GM12878 (cell line): ENCODE measurements at regions not wholly inside any gene's neighbourhood (a gene's known extent, or its start where the extent isn't known, plus 50 kb on each side); places are given as distances from the start of the nearest gene placed in this dataset.

Experiments
- ATAC-seq: fragments of 200-7000 bp; cut with Tn5 transposase; 3 replicates; pipeline ENCODE4 v1.9.1; 2020; ENCODE audit warnings: mild to moderate bottlenecking, moderate library complexity
- BruUV-seq: library from RNA; stranded (reverse); fragments of 400-500 nt; replicated peaks from 2 replicates; lab custom pipeline; 2021; lab: Mats Ljungman, UMichigan
- CTCF ChIA-PET: fragments of 300-600 bp; sonication (Branson Sonifier 250); formaldehyde crosslinking; extraction: SDS; loops from one replicate; lab custom pipeline; 2021; ENCODE audit warnings: inconsistent platforms; lab: Yijun Ruan, JAX
- POLR2A ChIA-PET: fragments of 350-600 bp; formaldehyde crosslinking; extraction: SDS; loops from one replicate; lab custom pipeline; 2021; ENCODE audit warnings: inconsistent platforms; lab: Charles Lee
- RAD21 ChIA-PET: fragments of 300-600 bp; sonication (Branson Sonifier 250); formaldehyde crosslinking; loops from one replicate; lab custom pipeline; 2023; ENCODE audit warnings: antibody characterized with exemption; ENCODE audit not compliant: unreplicated experiment; lab: Charles Lee
- SMC1A ChIA-PET: fragments of 300-600 bp; sonication (Branson Sonifier 250); formaldehyde crosslinking; loops from one replicate; lab custom pipeline; 2023; ENCODE audit not compliant: unreplicated experiment, uncharacterized antibody; lab: Charles Lee
- DNase-seq: peaks from one replicate; pipeline ENCODE4 v3.0.0-alpha.2; 2011; ENCODE audit warnings: low read depth, low spot score
- FAIRE-seq: peaks from 3 replicates; lab custom pipeline; 2011; peaks lifted over from hg19 to GRCh38; lab: Jason Lieb, UNC
- H2AFZ ChIP-seq: 2 replicates; pipeline ENCODE4 v1.6.0; 2011; ENCODE audit warnings: low read depth, low read length, control low read depth; ENCODE audit not compliant: control insufficient read depth
- H3K27ac ChIP-seq: 2 replicates; pipeline ENCODE4 v1.5.1; 2011; ENCODE audit warnings: control low read depth; ENCODE audit not compliant: control insufficient read depth, insufficient read depth
- H3K27me3 ChIP-seq, 2 experiments: replicated peaks in 1 of 2; 2 replicates each; pipeline versions ENCODE4 v1.6.0 to v1.6.1; 2011; ENCODE audit warnings: low read length in 1 of 2; ENCODE audit not compliant: control insufficient read depth in 2 of 2, insufficient read depth in 2 of 2
- H3K36me3 ChIP-seq, 2 experiments: 2 replicates each; pipeline ENCODE4 v1.5.1; 2011; ENCODE audit warnings: low read length in 1 of 2; ENCODE audit not compliant: control insufficient read depth in 2 of 2, insufficient read depth in 2 of 2
- H3K4me1 ChIP-seq: 2 replicates; pipeline ENCODE4 v1.6.1; 2011; ENCODE audit warnings: mild to moderate bottlenecking, low read length, moderate library complexity, mixed read lengths; ENCODE audit not compliant: control insufficient read depth, insufficient read depth
- H3K4me2 ChIP-seq: 2 replicates; pipeline ENCODE4 v1.6.0; 2011; ENCODE audit warnings: control low read depth; ENCODE audit not compliant: control insufficient read depth, insufficient read depth
- H3K4me3 ChIP-seq: fragments of 200-600 bp; sonication (generic); 2 replicates; pipeline ENCODE4 v1.5.1; 2016
- H3K79me2 ChIP-seq: 2 replicates; pipeline ENCODE4 v1.6.0; 2011; ENCODE audit warnings: low read length; ENCODE audit not compliant: control insufficient read depth, insufficient read depth
- H3K9ac ChIP-seq: 2 replicates; pipeline ENCODE4 v1.8.0; 2011; ENCODE audit warnings: low read length, control low read depth, mixed read lengths; ENCODE audit not compliant: control insufficient read depth, insufficient read depth
- H3K9me3 ChIP-seq: replicated peaks from 3 replicates; pipeline ENCODE4 v1.5.1; 2011; ENCODE audit warnings: mild to moderate bottlenecking, low read length; ENCODE audit not compliant: control insufficient read depth, insufficient read depth
- H4K20me1 ChIP-seq: 2 replicates; pipeline ENCODE4 v1.6.0; 2011; ENCODE audit not compliant: control insufficient read depth, insufficient read depth
- CBFB ChIP-seq: IDR thresholded peaks from 2 replicates; pipeline ENCODE4 v1.6.1; 2016; ENCODE audit warnings: antibody characterized with exemption, low read depth
- CHD1 ChIP-seq: IDR thresholded peaks from 2 replicates; pipeline ENCODE4 v1.6.1; 2012; ENCODE audit warnings: low read depth, low read length, improper control_type of control experiment
- CREB1 ChIP-seq: IDR thresholded peaks from 2 replicates; pipeline ENCODE4 v1.6.1; 2012; ENCODE audit warnings: low read depth, mild to moderate bottlenecking, inconsistent platforms
- ELK1 ChIP-seq: IDR thresholded peaks from 2 replicates; pipeline ENCODE4 v1.6.1; 2012; ENCODE audit warnings: low read depth, low read length, improper control_type of control experiment
- FOS ChIP-seq: IDR thresholded peaks from 3 replicates; pipeline ENCODE4 v1.6.1; 2011; ENCODE audit warnings: borderline replicate concordance; ENCODE audit not compliant: insufficient read length; ENCODE audit errors: extremely low read depth
- PBX3 ChIP-seq: IDR thresholded peaks from 2 replicates; pipeline ENCODE4 v1.6.1; 2011; ENCODE audit warnings: mild to moderate bottlenecking, low read depth, low read length, moderate library complexity; ENCODE audit not compliant: insufficient replicate concordance
- POLR2A ChIP-seq: IDR thresholded peaks from 2 replicates; pipeline ENCODE4 v1.6.1; 2011; ENCODE audit warnings: low read depth, mild to moderate bottlenecking, low read length
- RBBP5 ChIP-seq: fragments of 200-600 bp; sonication (generic); conservative IDR thresholded peaks from 2 replicates; pipeline ENCODE4 v1.6.1; 2016
- TBL1XR1 ChIP-seq: IDR thresholded peaks from 2 replicates; pipeline ENCODE4 v1.6.1; 2012; ENCODE audit warnings: low read depth, low read length, improper control_type of control experiment
- ZNF592 ChIP-seq: fragments of 450-650 bp; IDR thresholded peaks from 2 replicates; pipeline ENCODE4 v1.6.1; 2017; ENCODE audit warnings: mild to moderate bottlenecking, moderate library complexity
- ZZZ3 ChIP-seq: IDR thresholded peaks from 2 replicates; pipeline ENCODE4 v1.6.1; 2011; ENCODE audit warnings: low read depth; ENCODE audit not compliant: control insufficient read depth, insufficient read length
- WGBS: methylation state at CpG from one replicate; pipeline ENCODE4 v1.1.6; 2016; ENCODE audit warnings: low lambda C conversion rate; ENCODE audit not compliant: insufficient replicate concordance, insufficient coverage; ENCODE audit errors: missing lambda C conversion rate; 5-methylcytosine and 5-hydroxymethylcytosine counted together
- in situ Hi-C: fragments of 300-500 bp; cut with MboI; formaldehyde crosslinking; loops from 9 replicates; pipeline ENCODE4 v1.14.3; 2018; ENCODE audit warnings: mixed read lengths
- intact Hi-C: fragments of 100-400 bp; cut with micrococcal nuclease; formaldehyde crosslinking; loops from one replicate; pipeline ENCODE4 v1.14.2; 2022; ENCODE audit not compliant: unreplicated experiment

- H3K4me3 ChIP-seq: no peak overlapping the region
- H3K9me3 ChIP-seq: no peaks in the 10 kb centered on the region; the same call in 2 of the 3 replicates
- no peaks in the 10 kb centered on the region for H4K20me1 ChIP-seq
- RAD21 ChIA-PET: no interaction called here
- H3K36me3 ChIP-seq: no peaks in the 10 kb centered on the region
- H3K9ac ChIP-seq: no peak overlapping the region
- no peak overlapping the region for H3K4me2 ChIP-seq
- H3K27me3 ChIP-seq: no peaks in the 10 kb centered on the region
- in situ Hi-C loops: no loop called here
- intact Hi-C loops: no loop called here
- BruUV-seq: no TSS peak
- FAIRE-seq (no peak), ATAC-seq (no peak), DNase-seq (no peak)
- POLR2A ChIA-PET: no interaction called here
- CTCF ChIA-PET: interaction anchor here (3.0 kb wide), 1 partner anchor 10 kb away, joined by 16 read pairs; no protein-coding TSS in a partner anchor
- H3K79me2 ChIP-seq: no peaks in the 10 kb centered on the region
- H3K4me1 ChIP-seq: no peaks in the 10 kb centered on the region
- 50% methylated on average over 2 of the region's 2 CpGs for WGBS
- no peak for TF ChIP-seq ZNF592
- H2AFZ ChIP-seq: no peak overlapping the region
- no peak overlapping the region for H3K27ac ChIP-seq
- SMC1A ChIA-PET: no interaction called here
These were observed 127.1 kb upstream of the MTPN start for GRCh38 chr7:136104269-136104603.

DNA sequence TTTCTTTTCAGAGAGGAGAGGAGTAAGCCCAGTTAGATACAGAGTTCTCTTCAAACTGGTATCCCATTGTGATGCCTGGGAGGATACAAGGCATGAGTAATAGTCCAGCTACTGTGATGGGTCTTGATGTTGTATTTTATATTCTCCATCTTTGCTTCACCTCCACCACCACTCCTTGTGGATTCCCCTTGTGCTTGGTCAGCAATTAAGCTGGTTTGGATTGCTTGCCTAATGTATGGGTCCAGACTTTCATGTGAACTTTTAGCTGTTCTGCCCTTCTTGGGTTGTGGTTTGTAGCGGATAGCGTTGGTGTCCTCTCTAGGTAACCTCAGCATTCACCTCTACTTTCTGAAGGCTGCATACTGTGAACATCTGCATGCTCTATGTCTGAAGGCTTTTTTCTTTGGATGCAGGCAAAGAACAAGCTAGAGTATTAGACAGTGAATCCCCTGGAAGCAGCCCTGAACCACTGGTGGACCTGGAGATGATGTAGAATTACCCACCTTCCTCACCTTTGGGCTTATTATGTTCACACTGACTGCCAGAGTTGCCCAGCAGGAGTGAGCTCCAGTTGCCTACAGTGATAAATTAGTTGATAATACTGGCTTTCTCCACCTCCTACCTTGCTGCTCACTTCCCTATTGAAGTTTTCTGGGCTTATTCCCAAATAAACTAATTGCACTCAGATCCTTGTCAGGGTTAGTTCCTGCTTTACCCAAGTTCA is 126.5 kb upstream of the MTPN start:
- Histone ChIP-seq H4K20me1 (no peaks in the 10 kb centered on the region), H3K36me3 (no peaks in the 10 kb centered on the region), H3K4me1 (no peaks in the 10 kb centered on the region), H3K27me3 (no peaks in the 10 kb centered on the region), H3K9me3 (no peaks in the 10 kb centered on the region; the same call in 2 of the 3 replicates), H2AFZ (no peak overlapping the region), H3K4me2 (no peak overlapping the region), H3K4me3 (no peak overlapping the region), H3K9ac (no peak overlapping the region), H3K79me2 (no peaks in the 10 kb centered on the region), H3K27ac (no peak overlapping the region)
- ChIA-PET RAD21 (no interaction called here), CTCF (interaction anchor here (3.0 kb wide), 1 partner anchor 11 kb away, joined by 16 read pairs; no protein-coding TSS in a partner anchor), POLR2A (no interaction called here), SMC1A (no interaction called here)
- in situ Hi-C loops: no loop called here
- 100% methylated on average over 2 of the region's 2 CpGs for WGBS
- no peak for DNase-seq
- BruUV-seq: no TSS peak
- ATAC-seq: no peak
- intact Hi-C loops: no loop called here
- no peak for FAIRE-seq
- TF ChIP-seq ELK1: no peak
- TF ChIP-seq RBBP5: no peak
- no peak for TF ChIP-seq ZZZ3
- no peak for TF ChIP-seq CBFB
- TF ChIP-seq POLR2A: no peak
- no peak for TF ChIP-seq CHD1
- no peak for TF ChIP-seq FOS
- TF ChIP-seq TBL1XR1: no peak
- no peak for TF ChIP-seq CREB1
- TF ChIP-seq PBX3: no peak
